ENCODE measurements at regions not wholly inside any gene's neighbourhood (a gene's known extent, or its start where the extent isn't known, plus 50 kb on each side); places are given as distances from the start of the nearest gene placed in this dataset.
"Not testable (repeated sequence)": the region's sequence is repeated elsewhere in the genome, so short reads cannot be mapped to it uniquely, and the experiment has no call there.

DNA sequence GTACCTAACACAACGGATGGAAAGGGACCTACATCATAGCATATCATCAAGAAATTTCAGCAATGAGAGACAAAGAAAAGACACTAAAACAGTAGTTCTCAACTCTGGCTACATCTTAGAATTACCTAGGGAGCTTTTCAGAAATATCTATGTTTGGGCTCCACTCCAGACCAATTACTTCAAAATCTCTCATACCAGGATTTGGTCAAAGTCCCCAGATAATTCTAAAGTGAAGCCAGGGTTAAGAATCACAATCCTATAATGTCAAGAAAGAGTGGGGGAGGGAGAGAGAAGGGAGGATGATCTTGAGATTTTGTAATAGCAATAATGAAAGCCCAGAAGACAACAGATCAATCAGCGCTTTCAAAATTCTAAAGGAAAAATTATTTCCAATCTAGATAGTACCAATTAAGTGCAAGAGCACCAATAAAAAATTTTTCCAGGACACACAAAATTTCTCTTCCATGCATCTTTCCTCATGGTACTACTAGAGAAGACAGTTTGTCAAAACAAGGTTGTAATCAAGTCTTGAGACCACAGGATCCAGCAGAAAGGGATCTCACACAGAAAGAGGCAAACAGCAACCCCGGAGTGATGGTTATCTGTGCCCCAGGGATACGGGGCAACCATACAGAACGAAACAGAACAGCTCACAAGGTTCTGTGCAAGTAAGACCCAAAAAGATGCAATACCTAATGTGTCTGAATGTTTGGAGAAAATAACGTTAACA is 152.9 kb upstream of the DST start:
- intact Hi-C loops (cut with micrococcal nuclease): no loop called here
- H3K36me3 Mint-ChIP-seq (ENCODE audit: low read depth): no peaks in the 10 kb centered on the region
- H3K4me3 Mint-ChIP-seq: no peak overlapping the region
- no peaks in the 10 kb centered on the region for H3K9me3 Mint-ChIP-seq
- peaks cover 8% of the 10 kb centered on the region for H3K4me1 Mint-ChIP-seq (ENCODE audit: low read depth)
- H3K27ac Mint-ChIP-seq: peak overlapping the region; percentile 47
- H3K27me3 Mint-ChIP-seq: no peaks in the 10 kb centered on the region

- no peaks in the 10 kb centered on the region for H3K36me3 Mint-ChIP-seq (ENCODE audit: low read depth)
- no peaks in the 10 kb centered on the region for H3K27me3 Mint-ChIP-seq
- intact Hi-C loops (cut with micrococcal nuclease): no loop called here
- H3K4me3 Mint-ChIP-seq: no peak overlapping the region
- H3K4me1 Mint-ChIP-seq (ENCODE audit: low read depth): peaks cover 8% of the 10 kb centered on the region
- H3K27ac Mint-ChIP-seq: no peak overlapping the region
- no peaks in the 10 kb centered on the region for H3K9me3 Mint-ChIP-seq
Measured at GRCh38 chr6:56794421-56794820, 151.7 kb upstream of the DST start.

- intact Hi-C loops (cut with micrococcal nuclease): no loop called here
Measured at GRCh38 chr6:56793938-56794337, 151.2 kb upstream of the DST start.

DNA sequence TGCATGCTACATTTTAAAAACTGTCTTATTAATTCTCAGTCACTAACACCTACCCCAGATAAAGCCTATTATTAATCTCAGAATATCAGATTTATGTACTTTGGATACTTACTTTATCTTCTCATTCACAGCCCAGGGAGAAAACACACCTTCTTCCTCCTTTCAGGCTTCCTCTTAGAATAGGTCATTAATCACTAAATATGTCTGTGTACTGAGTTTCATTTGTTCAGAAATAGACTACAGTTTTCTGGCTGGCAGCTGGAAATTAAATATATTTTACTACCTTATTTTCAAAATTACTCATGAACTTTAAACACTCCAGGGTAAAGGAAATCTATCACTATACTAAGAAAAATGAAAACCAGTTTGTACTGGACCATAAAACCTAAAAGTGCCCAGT is 147.7 kb upstream of the DST start:
- Mint-ChIP-seq H3K27me3 (no peaks in the 10 kb centered on the region), H3K9me3 (peaks cover 8% of the 10 kb centered on the region), H3K27ac (no peak overlapping the region), H3K36me3 (ENCODE audit: low read depth) (no peaks in the 10 kb centered on the region), H3K4me3 (no peak overlapping the region), H3K4me1 (ENCODE audit: low read depth) (no peaks in the 10 kb centered on the region)
- intact Hi-C loops (cut with micrococcal nuclease): no loop called here

More at GRCh38 chr6:56793938-56794337, 151.2 kb upstream of the DST start:
- H3K4me3 Mint-ChIP-seq: no peak overlapping the region
- no peaks in the 10 kb centered on the region for H3K36me3 Mint-ChIP-seq (ENCODE audit: low read depth)
- H3K4me1 Mint-ChIP-seq (ENCODE audit: low read depth): peaks cover 8% of the 10 kb centered on the region
- no peaks in the 10 kb centered on the region for H3K9me3 Mint-ChIP-seq
- H3K27me3 Mint-ChIP-seq: no peaks in the 10 kb centered on the region
- no peak overlapping the region for H3K27ac Mint-ChIP-seq

DNA sequence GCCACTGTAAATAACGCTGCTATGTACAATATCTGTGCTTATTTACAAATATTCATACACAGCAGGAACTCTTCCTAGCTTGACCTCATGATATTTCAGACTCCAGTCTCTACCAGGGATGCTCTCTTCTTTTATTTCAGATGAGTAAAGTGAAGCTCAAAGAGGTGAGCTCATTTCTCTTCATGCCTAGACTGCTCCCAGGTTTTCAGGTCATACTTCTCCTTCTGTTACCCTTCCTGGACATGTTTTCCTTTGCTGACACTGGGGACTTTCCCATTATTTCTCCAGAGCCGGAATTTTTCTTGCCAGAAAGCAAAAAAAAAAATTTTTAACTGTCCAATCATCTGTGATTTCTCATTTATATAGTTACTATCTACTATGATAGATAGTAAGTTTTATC is 147.2 kb upstream of the DST start:
- intact Hi-C loops (cut with micrococcal nuclease): no loop called here
- peaks cover 11% of the 10 kb centered on the region for H3K9me3 Mint-ChIP-seq
- no peak overlapping the region for H3K27ac Mint-ChIP-seq
- no peak overlapping the region for H3K4me3 Mint-ChIP-seq
- no peaks in the 10 kb centered on the region for H3K27me3 Mint-ChIP-seq
- no peaks in the 10 kb centered on the region for H3K4me1 Mint-ChIP-seq (ENCODE audit: low read depth)
- H3K36me3 Mint-ChIP-seq (ENCODE audit: low read depth): no peaks in the 10 kb centered on the region

DNA sequence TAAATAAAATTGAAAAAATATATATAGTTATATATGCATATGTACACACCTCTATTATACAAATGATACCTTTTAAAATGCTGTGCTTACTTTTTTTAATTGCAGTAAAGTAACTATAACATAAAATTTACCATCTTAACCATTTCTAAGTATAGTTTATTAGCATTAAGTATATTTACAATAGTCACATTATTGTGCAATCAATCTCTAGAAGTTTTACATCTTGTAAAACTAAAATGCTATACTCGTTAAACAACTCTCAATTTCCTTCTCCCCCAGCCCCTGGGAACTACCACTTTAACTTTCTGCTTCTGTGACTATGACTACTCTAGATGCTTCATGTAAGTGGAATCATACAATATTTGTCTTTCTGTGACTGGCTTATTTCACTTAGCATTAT is 146.7 kb upstream of the DST start:
- H3K4me3 Mint-ChIP-seq: no peak overlapping the region
- no peak overlapping the region for H3K27ac Mint-ChIP-seq
- H3K36me3 Mint-ChIP-seq (ENCODE audit: low read depth): no peaks in the 10 kb centered on the region
- no peaks in the 10 kb centered on the region for H3K27me3 Mint-ChIP-seq
- H3K9me3 Mint-ChIP-seq: peaks cover 11% of the 10 kb centered on the region
- intact Hi-C loops (cut with micrococcal nuclease): no loop called here
- no peaks in the 10 kb centered on the region for H3K4me1 Mint-ChIP-seq (ENCODE audit: low read depth)

DNA sequence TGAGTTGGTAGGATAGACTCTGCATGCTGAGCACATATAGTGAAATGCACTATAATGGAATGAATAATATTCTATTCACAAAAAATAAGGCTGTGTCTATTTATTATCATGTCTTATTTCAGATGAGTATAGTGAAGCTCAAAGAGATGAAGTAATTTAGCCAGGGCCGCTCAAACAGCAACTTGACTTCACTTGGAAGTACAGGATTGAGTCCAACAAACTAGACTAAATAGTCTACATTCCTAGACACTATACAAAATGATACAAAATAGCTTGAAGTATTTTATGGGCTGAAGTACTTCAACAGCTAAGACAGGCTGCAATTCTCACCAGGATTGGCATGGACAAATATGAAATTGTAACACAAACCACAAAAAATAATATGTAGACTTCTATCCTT is 144.5 kb upstream of the DST start:
- H3K4me1 Mint-ChIP-seq (ENCODE audit: low read depth): no peaks in the 10 kb centered on the region
- no peak overlapping the region for H3K4me3 Mint-ChIP-seq
- H3K9me3 Mint-ChIP-seq: peaks cover 20% of the 10 kb centered on the region
- intact Hi-C loops (cut with micrococcal nuclease): no loop called here
- no peaks in the 10 kb centered on the region for H3K27me3 Mint-ChIP-seq
- H3K36me3 Mint-ChIP-seq (ENCODE audit: low read depth): no peaks in the 10 kb centered on the region
- no peak overlapping the region for H3K27ac Mint-ChIP-seq

GRCh38 chr6:56786256-56786655 is 143.6 kb upstream of the DST start:
- no peaks in the 10 kb centered on the region for H3K4me1 Mint-ChIP-seq (ENCODE audit: low read depth)
- H3K27ac Mint-ChIP-seq: no peak overlapping the region
- no peaks in the 10 kb centered on the region for H3K36me3 Mint-ChIP-seq (ENCODE audit: low read depth)
- no peaks in the 10 kb centered on the region for H3K27me3 Mint-ChIP-seq
- no peak overlapping the region for H3K4me3 Mint-ChIP-seq
- intact Hi-C loops (cut with micrococcal nuclease): no loop called here
- H3K9me3 Mint-ChIP-seq: peaks cover 20% of the 10 kb centered on the region

DNA sequence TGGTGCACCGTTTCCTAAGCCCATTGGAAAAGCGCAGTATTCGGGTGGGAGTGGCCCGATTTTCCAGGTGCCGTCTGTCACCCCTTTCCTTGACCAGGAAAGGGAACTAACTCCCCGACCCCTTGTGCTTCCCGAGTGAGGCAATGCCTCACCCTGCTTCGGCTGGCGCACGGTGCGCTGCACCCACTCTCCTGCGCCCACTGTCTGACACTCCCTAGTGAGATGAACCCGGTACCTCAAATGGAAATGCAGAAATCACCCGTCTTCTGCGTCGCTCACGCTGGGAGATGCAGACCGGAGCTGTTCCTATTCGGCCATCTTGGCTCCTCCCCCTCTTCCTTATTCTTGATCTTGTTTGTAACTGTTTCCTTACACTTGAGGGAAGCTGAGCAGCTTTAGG is 142.8 kb upstream of the DST start:
- H3K4me3 Mint-ChIP-seq; H3K4me1 Mint-ChIP-seq (ENCODE audit: low read depth); H3K27ac Mint-ChIP-seq; H3K27me3 Mint-ChIP-seq; H3K36me3 Mint-ChIP-seq (ENCODE audit: low read depth); intact Hi-C loops (cut with micrococcal nuclease): not testable (repeated sequence)
- H3K9me3 Mint-ChIP-seq: peaks cover 20% of the 10 kb centered on the region

GRCh38 chr6:56780109-56780508 is 137.4 kb upstream of the DST start:
- intact Hi-C loops (cut with micrococcal nuclease); H3K9me3 Mint-ChIP-seq; H3K4me3 Mint-ChIP-seq; H3K4me1 Mint-ChIP-seq (ENCODE audit: low read depth); H3K27me3 Mint-ChIP-seq; H3K36me3 Mint-ChIP-seq (ENCODE audit: low read depth); H3K27ac Mint-ChIP-seq: not testable (repeated sequence)

DNA sequence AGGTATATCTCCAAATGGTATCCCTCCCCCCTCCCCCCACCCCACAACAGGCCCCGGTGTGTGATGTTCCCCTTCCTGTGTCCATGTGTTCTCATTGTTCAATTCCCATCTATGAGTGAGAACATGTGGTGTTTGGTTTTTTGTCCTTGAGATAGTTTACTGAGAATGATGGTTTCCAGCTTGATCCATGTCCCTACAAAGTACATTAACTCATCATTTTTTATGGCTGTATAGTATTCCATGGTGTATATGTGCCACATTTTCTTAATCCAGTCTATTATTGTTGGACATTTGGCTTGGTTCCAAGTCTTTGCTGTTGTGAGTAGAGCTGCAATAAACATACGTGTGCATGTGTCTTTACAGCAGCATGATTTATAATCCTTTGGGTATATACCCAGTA is 135.8 kb upstream of the DST start:
- intact Hi-C loops (cut with micrococcal nuclease); H3K4me3 Mint-ChIP-seq; H3K27ac Mint-ChIP-seq; H3K27me3 Mint-ChIP-seq; H3K4me1 Mint-ChIP-seq (ENCODE audit: low read depth); H3K9me3 Mint-ChIP-seq; H3K36me3 Mint-ChIP-seq (ENCODE audit: low read depth): not testable (repeated sequence)

DNA sequence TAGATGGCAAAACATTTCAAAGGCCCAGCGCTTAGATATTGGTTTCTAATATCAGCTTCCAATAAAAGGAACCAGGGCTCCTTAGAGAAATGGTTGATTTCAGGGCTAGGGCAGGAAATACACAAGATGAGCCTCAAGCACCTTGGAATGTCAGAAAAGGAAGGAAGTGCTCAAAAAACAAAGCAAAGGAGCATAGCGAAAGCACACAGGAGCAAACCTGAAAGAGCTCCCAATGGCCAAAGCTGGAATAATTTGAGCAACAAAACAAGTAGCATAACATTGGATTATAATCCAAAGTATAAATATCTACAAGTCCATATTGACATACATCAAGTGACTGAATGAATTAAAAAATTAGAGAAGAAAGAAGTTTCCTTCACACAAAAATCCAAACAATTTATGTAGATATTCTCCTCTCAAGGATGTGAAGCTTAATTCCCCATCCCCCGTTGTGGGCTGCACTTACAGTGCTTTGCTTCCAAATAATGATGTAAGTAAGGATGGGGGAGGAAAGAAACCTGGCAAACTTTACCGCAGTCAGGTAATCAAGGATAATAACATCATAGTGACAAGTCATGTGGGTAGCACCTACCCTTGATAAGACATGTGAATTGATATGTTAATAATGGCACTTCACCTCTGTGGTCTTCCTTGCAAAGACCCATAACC is 132.9 kb upstream of the DST start:
- H3K9me3 Mint-ChIP-seq: no peaks in the 10 kb centered on the region
- intact Hi-C loops (cut with micrococcal nuclease): no loop called here
- no peaks in the 10 kb centered on the region for H3K36me3 Mint-ChIP-seq (ENCODE audit: low read depth)
- H3K27me3 Mint-ChIP-seq: no peaks in the 10 kb centered on the region
- H3K4me1 Mint-ChIP-seq (ENCODE audit: low read depth): no peaks in the 10 kb centered on the region
- no peak overlapping the region for H3K4me3 Mint-ChIP-seq
- H3K27ac Mint-ChIP-seq: no peak overlapping the region

GRCh38 chr6:56772737-56773184 is 130.1 kb upstream of the DST start:
- H3K9me3 Mint-ChIP-seq: no peaks in the 10 kb centered on the region
- no peaks in the 10 kb centered on the region for H3K4me1 Mint-ChIP-seq (ENCODE audit: low read depth)
- H3K27ac Mint-ChIP-seq: no peak overlapping the region
- intact Hi-C loops (cut with micrococcal nuclease): no loop called here
- H3K36me3 Mint-ChIP-seq (ENCODE audit: low read depth): no peaks in the 10 kb centered on the region
- no peaks in the 10 kb centered on the region for H3K27me3 Mint-ChIP-seq
- H3K4me3 Mint-ChIP-seq: no peak overlapping the region

DNA sequence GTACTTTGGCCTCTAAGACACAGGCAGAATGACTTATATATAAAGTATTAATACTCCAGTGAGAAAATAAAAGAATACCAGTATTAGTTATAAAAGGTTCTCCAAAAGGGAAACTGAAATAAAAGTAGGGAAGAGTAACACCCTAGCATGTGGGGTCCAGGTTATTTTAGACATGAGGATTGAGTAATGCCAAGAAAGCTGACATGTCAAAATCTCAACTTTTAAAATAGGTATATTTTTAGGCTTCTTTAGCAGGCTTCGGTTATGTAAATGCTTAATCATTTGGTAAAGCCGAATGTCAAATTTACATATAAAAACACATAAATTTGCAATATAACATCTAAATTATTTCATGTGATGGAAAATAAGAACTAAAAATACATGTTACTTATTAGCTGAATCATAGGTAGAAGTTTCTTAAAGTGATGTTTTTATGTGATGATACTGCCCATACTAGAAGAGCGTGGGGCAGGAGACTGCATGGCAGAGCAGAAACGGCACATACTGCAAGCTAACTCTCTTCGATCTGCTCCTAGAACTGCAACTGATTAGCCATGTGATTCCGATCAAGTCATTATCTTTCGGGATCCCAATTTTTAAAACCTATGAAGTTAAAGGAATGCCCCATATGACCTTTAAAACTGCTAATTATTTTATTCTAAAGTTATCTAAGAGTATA is 129.4 kb upstream of the DST start:
- Mint-ChIP-seq H3K27ac (no peak overlapping the region), H3K4me1 (ENCODE audit: low read depth) (no peaks in the 10 kb centered on the region), H3K27me3 (no peaks in the 10 kb centered on the region), H3K36me3 (ENCODE audit: low read depth) (no peaks in the 10 kb centered on the region), H3K9me3 (no peaks in the 10 kb centered on the region), H3K4me3 (no peak overlapping the region)
- intact Hi-C loops (cut with micrococcal nuclease): no loop called here
